SU-DHL-6 (cell line): ENCODE measurements at regions not wholly inside any gene's neighbourhood (a gene's known extent, or its start where the extent isn't known, plus 50 kb on each side); places are given as distances from the start of the nearest gene placed in this dataset.

Source experiments
- EZH2phosphoT487 ChIP-seq: fragments of 200-600 bp; sonication (generic), shearing (Covaris generic); conservative IDR thresholded peaks from 2 replicates; pipeline ENCODE4 v1.6.1; 2018; ENCODE audit warnings: mild to moderate bottlenecking, antibody characterized with exemption, low read length, moderate library complexity, mixed read lengths
- TF ChIP-seq, protein P1 (sequence below): fragments of 200-600 bp; sonication (generic); IDR thresholded peaks from one replicate; pipeline ENCODE4 v1.5.1; 2017; ENCODE audit warnings: antibody characterized with exemption, mild to moderate bottlenecking, low read length, moderate library complexity; ENCODE audit not compliant: insufficient read depth, poor library complexity, severe bottlenecking

DNA sequence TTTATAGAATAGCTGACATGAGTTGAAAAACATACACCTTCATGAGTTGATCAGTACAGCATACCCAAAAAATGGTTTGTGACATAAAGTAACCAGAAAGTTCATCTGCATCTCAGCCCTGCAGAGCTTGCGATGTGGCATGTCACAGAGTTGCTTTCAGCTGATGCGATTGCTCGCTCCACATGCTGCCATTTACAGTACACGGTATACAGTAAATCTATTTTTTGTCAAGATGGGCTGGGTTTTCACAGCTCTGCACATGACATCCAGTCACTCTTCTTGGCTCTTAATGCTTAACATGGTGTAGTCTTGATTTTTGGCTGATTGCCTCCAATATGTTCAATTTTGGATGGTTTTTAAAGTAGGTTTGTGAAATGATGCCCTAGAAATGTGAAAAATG is 811.9 kb downstream of the SATB2 start:
- TF ChIP-seq, protein P1, sequence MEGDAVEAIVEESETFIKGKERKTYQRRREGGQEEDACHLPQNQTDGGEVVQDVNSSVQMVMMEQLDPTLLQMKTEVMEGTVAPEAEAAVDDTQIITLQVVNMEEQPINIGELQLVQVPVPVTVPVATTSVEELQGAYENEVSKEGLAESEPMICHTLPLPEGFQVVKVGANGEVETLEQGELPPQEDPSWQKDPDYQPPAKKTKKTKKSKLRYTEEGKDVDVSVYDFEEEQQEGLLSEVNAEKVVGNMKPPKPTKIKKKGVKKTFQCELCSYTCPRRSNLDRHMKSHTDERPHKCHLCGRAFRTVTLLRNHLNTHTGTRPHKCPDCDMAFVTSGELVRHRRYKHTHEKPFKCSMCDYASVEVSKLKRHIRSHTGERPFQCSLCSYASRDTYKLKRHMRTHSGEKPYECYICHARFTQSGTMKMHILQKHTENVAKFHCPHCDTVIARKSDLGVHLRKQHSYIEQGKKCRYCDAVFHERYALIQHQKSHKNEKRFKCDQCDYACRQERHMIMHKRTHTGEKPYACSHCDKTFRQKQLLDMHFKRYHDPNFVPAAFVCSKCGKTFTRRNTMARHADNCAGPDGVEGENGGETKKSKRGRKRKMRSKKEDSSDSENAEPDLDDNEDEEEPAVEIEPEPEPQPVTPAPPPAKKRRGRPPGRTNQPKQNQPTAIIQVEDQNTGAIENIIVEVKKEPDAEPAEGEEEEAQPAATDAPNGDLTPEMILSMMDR = no peak
- no peak for TF ChIP-seq EZH2phosphoT487
